Keratinocyte (primary cell): ENCODE measurements at regions not wholly inside any gene's neighbourhood (a gene's known extent, or its start where the extent isn't known, plus 50 kb on each side); places are given as distances from the start of the nearest gene placed in this dataset.

Experiments
- EZH2 ChIP-seq: IDR thresholded peaks from one replicate; pipeline ENCODE4 v1.6.1; 2012; ENCODE audit warnings: inconsistent platforms, mild to moderate bottlenecking, low read length, moderate library complexity
- TF ChIP-seq, protein P1 (sequence below), 3 experiments: IDR thresholded peaks in 1 of 3; conservative IDR thresholded peaks in 1 of 3; optimal IDR thresholded peaks in 1 of 3; 2 replicates in 2 of 3; 3 replicates in 1 of 3; pipeline versions ENCODE3 to v1.5.1; 2011; ENCODE audit warnings: low read length in 3 of 3, mild to moderate bottlenecking in 3 of 3, moderate library complexity in 2 of 3, control low read depth in 1 of 3, inconsistent platforms in 1 of 3; ENCODE audit not compliant: insufficient read depth in 2 of 3; ENCODE audit errors: extremely low read depth in 1 of 3

DNA sequence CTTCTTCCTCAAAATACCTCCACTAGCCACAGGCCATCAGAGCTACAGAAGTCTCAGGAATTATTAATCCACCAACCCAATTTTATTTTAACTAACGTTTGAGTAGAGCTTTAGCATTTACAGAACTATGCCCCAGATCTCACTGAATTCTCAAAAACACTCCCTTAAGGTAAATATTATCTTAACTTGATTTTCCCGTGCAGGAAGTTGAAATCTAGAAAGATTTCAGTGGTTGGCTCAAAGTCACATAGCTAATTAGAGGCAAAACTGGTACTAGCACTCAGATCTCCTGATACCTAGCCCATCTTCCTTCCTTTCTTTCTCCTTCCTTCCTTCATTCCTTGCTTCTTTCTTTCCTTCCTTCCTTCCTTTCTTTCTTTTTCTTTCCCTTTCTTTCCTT lies 298.3 kb downstream of the ENC1 start:
- TF ChIP-seq, protein P1, sequence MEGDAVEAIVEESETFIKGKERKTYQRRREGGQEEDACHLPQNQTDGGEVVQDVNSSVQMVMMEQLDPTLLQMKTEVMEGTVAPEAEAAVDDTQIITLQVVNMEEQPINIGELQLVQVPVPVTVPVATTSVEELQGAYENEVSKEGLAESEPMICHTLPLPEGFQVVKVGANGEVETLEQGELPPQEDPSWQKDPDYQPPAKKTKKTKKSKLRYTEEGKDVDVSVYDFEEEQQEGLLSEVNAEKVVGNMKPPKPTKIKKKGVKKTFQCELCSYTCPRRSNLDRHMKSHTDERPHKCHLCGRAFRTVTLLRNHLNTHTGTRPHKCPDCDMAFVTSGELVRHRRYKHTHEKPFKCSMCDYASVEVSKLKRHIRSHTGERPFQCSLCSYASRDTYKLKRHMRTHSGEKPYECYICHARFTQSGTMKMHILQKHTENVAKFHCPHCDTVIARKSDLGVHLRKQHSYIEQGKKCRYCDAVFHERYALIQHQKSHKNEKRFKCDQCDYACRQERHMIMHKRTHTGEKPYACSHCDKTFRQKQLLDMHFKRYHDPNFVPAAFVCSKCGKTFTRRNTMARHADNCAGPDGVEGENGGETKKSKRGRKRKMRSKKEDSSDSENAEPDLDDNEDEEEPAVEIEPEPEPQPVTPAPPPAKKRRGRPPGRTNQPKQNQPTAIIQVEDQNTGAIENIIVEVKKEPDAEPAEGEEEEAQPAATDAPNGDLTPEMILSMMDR (optimal IDR thresholded peaks at IDR 0.05 in 1 of 3, IDR thresholded peaks at IDR 0.05 in 1 of 3, conservative IDR thresholded peaks at IDR 0.05 in 1 of 3; ENCODE audit: extremely low read depth in 1 of 3, insufficient read depth in 2 of 3, low read length in 3 of 3), result no peak
- TF ChIP-seq EZH2, result no peak
